ENCODE measurements at regions not wholly inside any gene's neighbourhood (a gene's known extent, or its start where the extent isn't known, plus 50 kb on each side); places are given as distances from the start of the nearest gene placed in this dataset.

GRCh38 chr20:61056627-61057442, 195.2 kb upstream of the CDH4 start:
- CTCF ChIA-PET = no interaction called here
- no peak for TF ChIP-seq CTCF (IDR thresholded peaks at IDR 0.05; ENCODE audit: insufficient read depth, low read depth, low read length)
- POLR2A ChIA-PET = no interaction called here
- Histone ChIP-seq H3K27me3 (ENCODE audit: control insufficient read depth, insufficient read depth, low read length) (no peaks in the 10 kb centered on the region), H3K36me3 (ENCODE audit: control insufficient read depth, insufficient read depth, low read length) (no peaks in the 10 kb centered on the region), H3K4me3 (ENCODE audit: low read depth, low read length) (no peak overlapping the region)
- DNase-seq (ENCODE audit: low read depth) = no peak

DNA sequence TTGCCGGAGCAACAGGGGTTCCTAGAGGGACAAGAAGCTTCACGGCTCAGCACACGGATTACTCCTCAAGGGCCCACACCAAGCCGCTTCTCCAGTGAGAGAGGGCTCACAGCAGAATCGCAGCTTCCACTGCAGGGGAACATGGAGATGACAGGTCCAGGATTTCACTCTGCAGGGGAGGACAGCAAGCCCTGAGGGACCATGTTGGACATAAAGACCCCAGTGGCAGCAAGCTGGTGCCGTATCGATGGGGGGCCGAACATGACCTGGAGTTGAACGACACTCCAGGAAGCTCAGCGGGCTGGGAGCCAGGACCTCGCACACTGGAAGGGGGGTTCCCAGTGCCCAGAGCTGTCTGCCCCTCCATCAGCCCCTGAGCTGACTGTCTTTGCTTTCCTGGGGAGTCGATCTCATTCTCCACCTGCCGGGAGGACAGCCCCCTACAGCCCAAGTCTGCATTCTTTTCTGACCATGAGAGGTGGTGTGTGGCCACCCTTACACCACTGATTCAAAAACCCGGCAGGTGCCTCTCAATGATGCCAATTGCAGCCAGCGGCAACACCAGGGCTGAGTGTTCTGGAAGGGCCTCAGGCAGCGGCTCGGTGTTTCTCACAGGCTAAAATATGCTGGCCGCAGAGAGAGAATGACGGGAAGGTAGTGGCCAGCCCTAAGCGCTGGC, 194.5 kb upstream of the CDH4 start:
- POLR2A ChIA-PET = no interaction called here
- no peaks in the 10 kb centered on the region for H3K36me3 ChIP-seq (ENCODE audit: control insufficient read depth, insufficient read depth, low read length)
- no peak overlapping the region for H3K4me3 ChIP-seq (ENCODE audit: low read depth, low read length)
- TF ChIP-seq CTCF (IDR thresholded peaks at IDR 0.05; ENCODE audit: insufficient read depth, low read depth, low read length) = no peak
- CTCF ChIA-PET = no interaction called here
- no peaks in the 10 kb centered on the region for H3K27me3 ChIP-seq (ENCODE audit: control insufficient read depth, insufficient read depth, low read length)
- DNase-seq (ENCODE audit: low read depth) = no peak

DNA sequence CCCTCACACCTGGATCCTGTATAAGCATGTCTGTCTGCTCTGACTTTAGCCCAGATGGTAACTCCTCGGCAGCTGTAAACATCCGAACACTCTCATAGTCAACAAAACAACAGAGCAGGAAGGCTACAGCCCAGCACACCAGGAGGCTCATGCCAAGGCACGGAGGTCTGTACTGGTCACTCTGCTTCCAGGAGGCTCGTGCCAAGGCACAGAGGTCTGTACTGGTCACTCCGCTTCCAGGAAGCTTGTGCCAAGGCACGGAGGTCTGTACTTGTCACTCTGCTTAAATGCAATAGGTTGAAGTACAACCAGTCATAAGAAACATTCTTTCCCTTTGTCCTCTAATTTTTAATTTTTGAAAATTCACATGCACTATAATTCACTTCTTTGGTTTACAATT, 190.1 kb upstream of the CDH4 start:
- H3K27me3 ChIP-seq (ENCODE audit: control insufficient read depth, insufficient read depth, low read length) = no peaks in the 10 kb centered on the region
- no peak for DNase-seq (ENCODE audit: low read depth)
- TF ChIP-seq CTCF (IDR thresholded peaks at IDR 0.05; ENCODE audit: insufficient read depth, low read depth, low read length) = no peak

GRCh38 chr20:61065853-61066252, 186.2 kb upstream of the CDH4 start:
- H3K4me3 ChIP-seq (ENCODE audit: low read depth, low read length) = no peak overlapping the region
- POLR2A ChIA-PET = no interaction called here
- H3K27me3 ChIP-seq (ENCODE audit: control insufficient read depth, insufficient read depth, low read length) = no peaks in the 10 kb centered on the region
- no peak for TF ChIP-seq CTCF (IDR thresholded peaks at IDR 0.05; ENCODE audit: insufficient read depth, low read depth, low read length)
- no peak for DNase-seq (ENCODE audit: low read depth)
- no peaks in the 10 kb centered on the region for H3K36me3 ChIP-seq (ENCODE audit: control insufficient read depth, insufficient read depth, low read length)
- CTCF ChIA-PET = no interaction called here

More for the DNA sequence above, 190.1 kb upstream of the CDH4 start:
- ChIA-PET CTCF (no interaction called here), POLR2A (no interaction called here)
- H3K36me3 ChIP-seq (ENCODE audit: control insufficient read depth, insufficient read depth, low read length) = no peaks in the 10 kb centered on the region
- no peak overlapping the region for H3K4me3 ChIP-seq (ENCODE audit: low read depth, low read length)

GRCh38 chr20:61066526-61066925, 185.5 kb upstream of the CDH4 start:
- Histone ChIP-seq H3K27me3 (ENCODE audit: control insufficient read depth, insufficient read depth, low read length) (no peaks in the 10 kb centered on the region), H3K36me3 (ENCODE audit: control insufficient read depth, insufficient read depth, low read length) (no peaks in the 10 kb centered on the region), H3K4me3 (ENCODE audit: low read depth, low read length) (no peak overlapping the region)
- no peak for DNase-seq (ENCODE audit: low read depth)
- ChIA-PET POLR2A (no interaction called here), CTCF (no interaction called here)
- no peak for TF ChIP-seq CTCF (IDR thresholded peaks at IDR 0.05; ENCODE audit: insufficient read depth, low read depth, low read length)
